Neuronal stem cell (in vitro differentiated cells): ENCODE measurements at regions not wholly inside any gene's neighbourhood (a gene's known extent, or its start where the extent isn't known, plus 50 kb on each side); places are given as distances from the start of the nearest gene placed in this dataset.

ENCODE experiments used
- DNase-seq: peaks from one replicate; pipeline ENCODE4 v3.0.0-alpha.2; 2013; ENCODE audit warnings: low spot score
- H2AFZ ChIP-seq: one replicate; pipeline ENCODE4 v1.6.1; 2013; ENCODE audit warnings: mild to moderate bottlenecking, low read length, inconsistent platforms
- H2AK5ac ChIP-seq: 2 replicates; pipeline ENCODE4 v1.6.1; 2013; ENCODE audit warnings: low read depth, mild to moderate bottlenecking, inconsistent platforms, low read length, moderate library complexity, mixed read lengths
- H2BK120ac ChIP-seq: 2 replicates; pipeline ENCODE4 v1.6.1; 2013; ENCODE audit warnings: low read depth, mild to moderate bottlenecking, inconsistent platforms, low read length, moderate library complexity, mixed read lengths
- H2BK12ac ChIP-seq: one replicate; pipeline ENCODE4 v1.6.1; 2013; ENCODE audit warnings: low read length, inconsistent platforms
- H2BK15ac ChIP-seq: 2 replicates; pipeline ENCODE4 v1.6.1; 2013; ENCODE audit warnings: mild to moderate bottlenecking, low read length, inconsistent platforms, mixed read lengths
- H2BK5ac ChIP-seq: one replicate; pipeline ENCODE4 v1.6.1; 2013; ENCODE audit warnings: inconsistent platforms, mild to moderate bottlenecking, low read length, moderate library complexity
- H3K14ac ChIP-seq: one replicate; pipeline ENCODE4 v1.6.1; 2013; ENCODE audit warnings: low read length, inconsistent platforms
- H3K18ac ChIP-seq: 2 replicates; pipeline ENCODE4 v1.6.1; 2013; ENCODE audit warnings: low read length, inconsistent platforms
- H3K23ac ChIP-seq: 2 replicates; pipeline ENCODE4 v1.6.1; 2013; ENCODE audit warnings: low read depth, mild to moderate bottlenecking, mixed read lengths, low read length, inconsistent platforms; ENCODE audit not compliant: poor library complexity
- H3K27ac ChIP-seq: replicated peaks from 3 replicates; pipeline ENCODE4 v1.5.1; 2013; ENCODE audit warnings: low read length, inconsistent platforms
- H3K27me3 ChIP-seq, 3 experiments: 2 replicates each; pipeline ENCODE4 v1.6.1; 2013; ENCODE audit warnings: low read length in 3 of 3, mild to moderate bottlenecking in 2 of 3, inconsistent platforms in 1 of 3, low read depth in 1 of 3, mixed read lengths in 1 of 3, moderate library complexity in 1 of 3; ENCODE audit not compliant: control insufficient read depth in 3 of 3, insufficient read depth in 3 of 3
- H3K36me3 ChIP-seq, 2 donors: replicated peaks in 1 of 2; 2 replicates each; pipeline ENCODE4 v1.6.1; 2013; ENCODE audit warnings: low read length in 2 of 2; ENCODE audit not compliant: control insufficient read depth in 2 of 2, insufficient read depth in 2 of 2
- H3K4ac ChIP-seq: 2 replicates; pipeline ENCODE4 v1.6.1; 2013; ENCODE audit warnings: inconsistent platforms, mild to moderate bottlenecking, low read length, moderate library complexity
- H3K4me1 ChIP-seq, 2 donors: 1 replicate in 1 of 2; 2 replicates in 1 of 2; pipeline ENCODE4 v1.6.1; 2013; ENCODE audit warnings: low read length in 2 of 2, low read depth in 1 of 2; ENCODE audit not compliant: control insufficient read depth in 2 of 2, insufficient read depth in 1 of 2
- H3K4me2 ChIP-seq: one replicate; pipeline ENCODE4 v1.6.1; 2013; ENCODE audit warnings: mild to moderate bottlenecking, low read length, inconsistent platforms; ENCODE audit not compliant: insufficient read depth, poor library complexity, severe bottlenecking
- H3K4me3 ChIP-seq, 2 donors: 2 replicates each; pipeline ENCODE4 v1.5.1; 2013; ENCODE audit warnings: low read length in 2 of 2, mild to moderate bottlenecking in 2 of 2, inconsistent platforms in 1 of 2, moderate library complexity in 1 of 2
- H3K79me1 ChIP-seq: one replicate; pipeline ENCODE4 v1.6.1; 2013; ENCODE audit warnings: low read depth, mild to moderate bottlenecking, inconsistent platforms, low read length, moderate library complexity
- H3K9ac ChIP-seq: one replicate; pipeline ENCODE4 v1.6.1; 2013; ENCODE audit warnings: mild to moderate bottlenecking, low read depth, low read length, inconsistent platforms; ENCODE audit not compliant: poor library complexity
- H3K9me3 ChIP-seq, 2 donors: replicated peaks in 1 of 2; 2 replicates each; pipeline versions ENCODE3 to v1.6.1; 2013; ENCODE audit warnings: low read length in 2 of 2, mild to moderate bottlenecking in 2 of 2, inconsistent platforms in 1 of 2, low read depth in 1 of 2, mixed read lengths in 1 of 2, moderate library complexity in 1 of 2; ENCODE audit not compliant: control insufficient read depth in 2 of 2, insufficient read depth in 1 of 2
- H4K8ac ChIP-seq: one replicate; pipeline ENCODE4 v1.6.1; 2013; ENCODE audit warnings: low read depth, mild to moderate bottlenecking, inconsistent platforms, low read length, moderate library complexity
- H4K91ac ChIP-seq: one replicate; pipeline ENCODE4 v1.6.1; 2013; ENCODE audit warnings: low read length, low read depth, mild to moderate bottlenecking, inconsistent platforms; ENCODE audit not compliant: poor library complexity
- WGBS, 2 donors: extraction: QIAGEN DNeasy Blood & Tissue Kit; methylation state at CpG; one replicate each; pipeline ENCODE4 v1.1.7; 2013; ENCODE audit warnings: missing lambda C conversion rate in 2 of 2, mixed read lengths in 1 of 2; ENCODE audit not compliant: insufficient read length in 2 of 2, insufficient replicate concordance in 1 of 2; ENCODE audit errors: extremely low coverage in 2 of 2; 5-methylcytosine and 5-hydroxymethylcytosine counted together

- H2BK15ac ChIP-seq: no peak overlapping the region
- no peaks in the 10 kb centered on the region for H3K9me3 ChIP-seq
- H3K18ac ChIP-seq: no peak overlapping the region
- no peak overlapping the region for H3K23ac ChIP-seq
- DNase-seq: no peak
- H3K4me3 ChIP-seq: no peak overlapping the region
- no peaks in the 10 kb centered on the region for H3K27me3 ChIP-seq
- no peak overlapping the region for H3K14ac ChIP-seq
- no peak overlapping the region for H2AK5ac ChIP-seq
- no peak overlapping the region for H4K91ac ChIP-seq
- H3K4me1 ChIP-seq: peaks cover 0 to 4% of the 10 kb centered on the region in 2 donors
- no peak overlapping the region for H2BK5ac ChIP-seq
- H3K9ac ChIP-seq: no peak overlapping the region
- WGBS, 2 donors: no CpG with 5 or more reads among the region's 8 CpGs
- no peaks in the 10 kb centered on the region for H3K79me1 ChIP-seq
- H2BK12ac ChIP-seq: no peak overlapping the region
- no peaks in the 10 kb centered on the region for H3K36me3 ChIP-seq
- no peak overlapping the region for H2AFZ ChIP-seq
- no peak overlapping the region for H2BK120ac ChIP-seq
- H3K27ac ChIP-seq: no peak overlapping the region
- no peak overlapping the region for H4K8ac ChIP-seq
- no peak overlapping the region for H3K4ac ChIP-seq
- no peak overlapping the region for H3K4me2 ChIP-seq
Observed at GRCh38 chr12:58301038-58301729, 359.8 kb downstream of the ATP23 start.

- no peak overlapping the region for H2BK15ac ChIP-seq
- no peaks in the 10 kb centered on the region for H3K27me3 ChIP-seq
- no CpG with 5 or more reads among the region's 4 CpGs for WGBS, 2 donors
Observed at GRCh38 chr12:58301730-58302122, 360.4 kb downstream of the ATP23 start.

GRCh38 chr12:58302487-58303011 is 361.2 kb downstream of the ATP23 start:
- Histone ChIP-seq H3K18ac (no peak overlapping the region), H2BK12ac (no peak overlapping the region), H3K14ac (no peak overlapping the region), H2BK15ac (no peak overlapping the region), H4K91ac (no peak overlapping the region), H3K23ac (no peak overlapping the region), H3K79me1 (no peaks in the 10 kb centered on the region), H2BK5ac (no peak overlapping the region), H3K4me1 (peaks cover 0 to 4% of the 10 kb centered on the region in 2 donors), H3K9me3 (peaks cover 0 to 7% of the 10 kb centered on the region in 2 donors), H3K27me3 (no peaks in the 10 kb centered on the region), H3K36me3 (no peaks in the 10 kb centered on the region), H4K8ac (no peak overlapping the region), H3K4me3 (no peak overlapping the region), H3K4me2 (no peak overlapping the region), H2BK120ac (no peak overlapping the region), H3K4ac (no peak overlapping the region), H3K27ac (no peak overlapping the region), H3K9ac (no peak overlapping the region), H2AK5ac (no peak overlapping the region), H2AFZ (no peak overlapping the region)
- no peak for DNase-seq
- no CpG with 5 or more reads among the region's 1 CpG for WGBS, 2 donors

More at GRCh38 chr12:58301730-58302122, 360.4 kb downstream of the ATP23 start:
- Histone ChIP-seq H2AK5ac (no peak overlapping the region), H3K4me1 (peaks cover 0 to 4% of the 10 kb centered on the region in 2 donors), H3K36me3 (no peaks in the 10 kb centered on the region), H2BK120ac (no peak overlapping the region), H3K4ac (no peak overlapping the region), H3K79me1 (no peaks in the 10 kb centered on the region), H2BK5ac (no peak overlapping the region), H3K4me2 (no peak overlapping the region), H3K14ac (no peak overlapping the region), H3K18ac (no peak overlapping the region), H2AFZ (no peak overlapping the region), H3K27ac (no peak overlapping the region), H3K23ac (no peak overlapping the region), H3K9me3 (no peaks in the 10 kb centered on the region), H4K91ac (no peak overlapping the region), H3K9ac (no peak overlapping the region), H2BK12ac (no peak overlapping the region), H3K4me3 (no peak overlapping the region), H4K8ac (no peak overlapping the region)
- no peak for DNase-seq

GRCh38 chr12:58306266-58307000 is 365.1 kb downstream of the ATP23 start:
- no peak overlapping the region for H2AK5ac ChIP-seq
- no peak overlapping the region for H3K9ac ChIP-seq
- peaks cover 0 to 1% of the 10 kb centered on the region in 2 donors for H3K4me1 ChIP-seq
- no peak overlapping the region for H3K4ac ChIP-seq
- no peaks in the 10 kb centered on the region for H3K36me3 ChIP-seq
- no peak overlapping the region for H2BK15ac ChIP-seq
- no peak overlapping the region for H2AFZ ChIP-seq
- no peaks in the 10 kb centered on the region for H3K27me3 ChIP-seq
- H4K8ac ChIP-seq: no peak overlapping the region
- WGBS, 2 donors: no CpG with 5 or more reads among the region's 1 CpG
- H4K91ac ChIP-seq: no peak overlapping the region
- H2BK120ac ChIP-seq: no peak overlapping the region
- H3K27ac ChIP-seq: no peak overlapping the region
- no peak overlapping the region for H3K14ac ChIP-seq
- DNase-seq: no peak
- H3K4me3 ChIP-seq: no peak overlapping the region
- no peak overlapping the region for H3K18ac ChIP-seq
- H3K79me1 ChIP-seq: no peaks in the 10 kb centered on the region
- no peak overlapping the region for H2BK5ac ChIP-seq
- no peak overlapping the region for H2BK12ac ChIP-seq
- H3K4me2 ChIP-seq: no peak overlapping the region
- H3K23ac ChIP-seq: no peak overlapping the region
- peaks cover 0 to 8% of the 10 kb centered on the region in 2 donors for H3K9me3 ChIP-seq
